ENCODE measurements at regions not wholly inside any gene's neighbourhood (a gene's known extent, or its start where the extent isn't known, plus 50 kb on each side); places are given as distances from the start of the nearest gene placed in this dataset.

GRCh38 chr18:22871809-22872525 lies 61.2 kb upstream of the RBBP8 start:
- TF ChIP-seq GATA1 (IDR thresholded peaks at IDR 0.05; ENCODE audit: low read depth, low read length) (no peak), POLR2A (IDR thresholded peaks at IDR 0.05; ENCODE audit: low read length) (no peak)

Measured in erythroblast (primary cell).